GM18517 (cell line): ENCODE measurements at regions not wholly inside any gene's neighbourhood (a gene's known extent, or its start where the extent isn't known, plus 50 kb on each side); places are given as distances from the start of the nearest gene placed in this dataset.

Experiments used
- ATAC-seq: cut with Tn5 transposase; IDR thresholded peaks from one replicate; pipeline ENCODE4 v1.9.1; 2021; ENCODE audit warnings: mild to moderate bottlenecking, moderate library complexity; ENCODE audit not compliant: unreplicated experiment

DNA sequence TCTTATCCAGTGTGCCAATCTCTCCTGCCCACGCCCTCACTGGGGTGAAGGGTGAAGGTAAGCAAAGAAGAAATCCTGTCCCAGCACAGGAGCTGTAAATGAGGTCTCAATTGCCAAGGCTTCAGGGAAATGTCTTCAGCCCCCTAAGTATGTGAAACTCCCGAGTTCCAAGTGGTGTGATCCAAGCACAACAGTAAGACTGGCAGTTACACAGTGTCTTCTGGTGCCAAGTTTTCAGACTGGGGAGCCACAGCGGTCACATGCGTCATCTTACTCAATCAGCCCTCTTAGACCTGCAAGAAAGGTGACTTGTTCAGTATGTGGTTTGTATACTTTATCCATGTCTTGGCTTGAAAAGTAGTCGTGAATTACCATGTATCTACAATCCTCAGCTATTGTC is 55.0 kb upstream of the SPRED2 start:
- no peak for ATAC-seq

DNA sequence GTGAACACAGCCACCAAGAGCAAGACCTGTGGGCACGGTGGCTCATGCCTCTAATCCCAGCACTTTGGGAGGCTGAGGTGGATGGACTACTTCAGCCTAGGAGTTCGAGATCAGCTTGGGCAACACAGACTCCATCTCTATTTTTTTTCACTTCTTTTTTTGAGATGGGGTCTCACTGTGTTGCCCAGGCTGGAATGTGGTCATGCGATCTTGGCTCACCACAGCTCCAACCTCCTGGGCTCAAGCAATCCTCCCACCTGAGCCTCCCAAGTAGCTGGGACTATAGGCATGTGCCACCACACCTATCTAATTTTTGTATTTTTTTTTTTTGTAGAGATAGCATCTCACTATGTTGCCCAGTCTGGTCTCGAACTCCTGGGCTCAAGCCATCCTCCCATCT is 54.4 kb upstream of the SPRED2 start:
- ATAC-seq, result no peak

DNA sequence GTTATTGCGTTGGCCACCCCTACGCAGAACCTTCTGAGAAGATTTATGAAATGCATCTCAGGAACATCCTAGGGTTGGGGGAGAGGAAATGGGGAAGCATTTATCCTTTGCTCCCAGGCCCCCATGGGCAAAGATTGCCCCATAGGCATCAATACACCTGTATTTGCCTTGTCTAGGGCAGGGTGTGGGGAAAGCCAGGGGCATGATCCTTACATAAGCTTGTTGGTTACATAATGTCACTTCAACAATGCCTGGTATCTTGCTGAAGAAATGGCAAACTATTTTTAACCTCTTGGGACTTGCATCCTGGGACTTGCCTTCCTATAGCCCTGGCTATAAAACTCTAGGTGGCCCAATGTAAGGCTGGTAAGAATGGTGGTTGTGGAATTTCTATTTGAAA is 53.9 kb upstream of the SPRED2 start:
- ATAC-seq, result no peak

DNA sequence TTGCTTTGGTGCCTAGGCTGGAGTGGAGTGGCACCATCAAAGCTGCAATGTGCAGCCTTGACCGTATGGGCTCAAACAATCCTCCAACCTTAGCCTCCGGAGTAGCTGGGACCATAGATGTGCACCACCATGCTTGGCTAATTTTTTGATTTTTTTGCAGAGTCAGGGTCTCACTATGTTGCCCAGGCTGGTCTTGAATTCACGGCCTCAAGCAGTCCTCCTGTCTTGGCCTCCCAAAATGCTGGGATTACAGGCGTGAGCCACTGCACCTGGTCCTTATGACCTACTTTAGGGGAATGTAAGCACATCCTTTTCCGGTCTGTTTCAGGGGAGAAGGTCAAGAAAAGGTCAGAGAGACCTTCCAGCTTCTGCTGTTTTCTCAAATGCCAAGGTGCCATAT is 53.4 kb upstream of the SPRED2 start:
- ATAC-seq, result no peak

DNA sequence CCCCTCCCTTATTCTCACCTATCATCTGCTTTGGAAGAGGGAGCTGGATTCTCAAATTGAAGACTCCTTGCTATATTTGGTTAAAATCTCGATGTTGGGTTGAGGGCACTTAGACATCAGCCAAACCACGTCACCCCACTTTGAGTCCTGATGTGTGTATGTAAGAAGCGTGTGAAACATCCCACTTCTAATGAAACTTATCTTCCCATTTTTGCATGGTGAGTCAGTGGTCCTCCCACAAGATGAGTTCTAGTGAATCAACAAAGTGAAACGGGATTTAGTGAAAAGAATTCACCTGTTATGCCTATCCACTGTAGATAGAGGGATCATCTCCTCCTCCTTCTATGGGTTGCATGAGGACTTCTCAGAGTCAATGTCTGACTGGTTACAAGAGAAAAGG is 51.4 kb upstream of the SPRED2 start:
- ATAC-seq, result no peak

DNA sequence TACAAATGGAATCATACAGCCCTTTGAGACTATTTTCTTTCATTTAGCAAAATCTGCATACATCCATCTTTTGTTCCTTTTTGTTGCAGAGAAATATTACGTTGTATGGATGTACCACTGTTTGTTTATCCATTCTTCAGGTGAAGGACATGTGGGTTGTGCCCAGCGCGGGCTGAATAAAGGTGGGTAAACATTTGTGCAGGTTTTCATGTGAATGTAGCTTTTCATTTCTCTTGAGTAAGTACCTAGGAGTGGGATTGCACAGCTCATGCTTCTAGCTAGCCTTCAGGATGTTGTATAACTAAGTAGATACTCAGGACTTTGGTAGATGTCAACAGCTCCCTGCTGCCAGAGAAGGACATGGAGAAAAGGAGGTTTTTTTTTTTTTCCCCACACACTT is 50.6 kb upstream of the SPRED2 start:
- ATAC-seq, result no peak
